ENCODE measurements at regions not wholly inside any gene's neighbourhood (a gene's known extent, or its start where the extent isn't known, plus 50 kb on each side); places are given as distances from the start of the nearest gene placed in this dataset.
A peak's percentile ranks its signal among the peaks of the same experiment; 100 is the strongest.

- TF ChIP-seq GMEB1 (CRISPR knock-in tag; IDR thresholded peaks at IDR 0.05) (no peak), PCBP1 (IDR thresholded peaks at IDR 0.05; ENCODE audit: low read depth, low read length, poor library complexity, severe bottlenecking) (no peak), RBM25 (IDR thresholded peaks at IDR 0.05; ENCODE audit: low read depth, low read length, severe bottlenecking) (no peak), THAP7 (CRISPR knock-in tag; IDR thresholded peaks at IDR 0.05) (no peak), SETDB1 (IDR thresholded peaks at IDR 0.05; ENCODE audit: low read length) (no peak), TSHZ1 (CRISPR knock-in tag; IDR thresholded peaks at IDR 0.05) (no peak), KDM5B (IDR thresholded peaks at IDR 0.05; ENCODE audit: insufficient replicate concordance, low read depth, low read length) (no peak), VEZF1 (CRISPR knock-in tag; IDR thresholded peaks at IDR 0.05) (peak; percentile 69; the same call in 1 of the 2 replicates), MEF2D (tag; conservative IDR thresholded peaks at IDR 0.05; ENCODE audit: low read depth) (no peak), E2F8 (IDR thresholded peaks at IDR 0.05; ENCODE audit: low read depth, partially characterized antibody) (no peak), TFAM (CRISPR knock-in tag; conservative IDR thresholded peaks at IDR 0.05) (no peak), NFYB (IDR thresholded peaks at IDR 0.05; ENCODE audit: extremely low read depth, insufficient read length) (no peak), SUPT5H (IDR thresholded peaks at IDR 0.05) (no peak), SFPQ (IDR thresholded peaks at IDR 0.05; ENCODE audit: low read depth, low read length) (no peak), NFIC (IDR thresholded peaks at IDR 0.05) (peak; percentile 92)
Observed at GRCh38 chr6:139588076-139588639, 213.7 kb upstream of the CITED2 start (continued).

All from K562 (cell line).